UCSD-AML1 (cell line): ENCODE measurements at regions not wholly inside any gene's neighbourhood (a gene's known extent, or its start where the extent isn't known, plus 50 kb on each side); places are given as distances from the start of the nearest gene placed in this dataset.

Experiments
- DNase-seq: peaks from one replicate; lab custom pipeline; 2025; ENCODE audit not compliant: unreplicated experiment; lab: John Stamatoyannopoulos, UW

DNA sequence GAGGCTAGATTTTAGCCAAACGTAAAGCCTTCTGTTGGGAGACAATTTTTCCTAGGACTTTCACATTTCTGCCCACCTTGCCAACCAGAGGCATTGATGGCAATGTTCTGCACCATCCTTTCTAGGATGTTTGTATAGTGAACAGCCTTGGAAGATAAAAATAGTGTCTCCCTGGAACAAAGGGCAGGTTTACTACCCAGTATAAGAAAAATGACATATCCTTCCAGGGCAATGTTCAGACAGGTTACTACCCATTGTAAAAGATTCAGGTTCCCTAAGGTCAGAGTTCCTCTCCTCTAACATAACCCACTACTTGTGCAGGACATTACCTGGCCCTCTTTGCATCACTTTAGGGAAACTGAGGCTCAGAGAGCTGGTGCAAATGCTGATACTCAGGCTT lies 248.2 kb upstream of the VEPH1 start:
- no peak for DNase-seq

DNA sequence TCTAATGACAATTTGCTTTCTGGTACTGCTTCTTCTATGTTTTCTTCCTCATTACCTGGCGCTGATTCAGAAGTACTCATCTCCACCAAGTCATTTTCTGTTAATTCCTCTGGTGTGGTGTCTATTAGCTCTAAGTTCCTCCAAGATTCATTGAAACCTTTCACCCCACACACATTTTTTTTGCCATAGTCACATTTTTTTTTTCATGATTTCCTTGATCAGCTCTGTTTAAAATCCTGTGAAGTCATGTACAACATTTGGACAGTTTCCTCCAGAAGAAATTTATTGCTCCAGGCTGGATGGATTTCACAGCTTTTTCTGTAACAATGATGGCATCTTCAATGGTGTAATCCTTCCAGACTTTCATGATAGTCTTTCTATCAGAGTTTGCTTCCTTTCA lies 243.2 kb upstream of the VEPH1 start:
- DNase-seq: no peak

DNA sequence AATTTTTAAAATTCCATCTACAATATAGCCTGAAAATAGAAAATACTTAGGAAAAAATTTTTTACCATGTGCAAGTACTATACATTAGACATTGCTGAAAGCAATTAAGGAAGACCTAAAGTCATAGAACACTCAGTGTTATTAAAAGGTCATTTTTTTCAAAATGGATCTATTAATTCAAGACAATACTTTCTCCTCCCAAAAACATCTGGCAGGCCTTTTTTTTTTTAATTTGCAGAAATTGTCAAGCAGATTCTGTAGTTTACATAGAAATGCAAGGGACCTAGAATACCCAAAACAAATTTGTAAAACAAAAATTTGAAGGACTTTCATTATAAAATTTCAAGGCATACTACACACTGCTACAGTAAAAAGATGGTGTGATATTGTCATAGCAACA lies 238.4 kb upstream of the VEPH1 start:
- DNase-seq: no peak

DNA sequence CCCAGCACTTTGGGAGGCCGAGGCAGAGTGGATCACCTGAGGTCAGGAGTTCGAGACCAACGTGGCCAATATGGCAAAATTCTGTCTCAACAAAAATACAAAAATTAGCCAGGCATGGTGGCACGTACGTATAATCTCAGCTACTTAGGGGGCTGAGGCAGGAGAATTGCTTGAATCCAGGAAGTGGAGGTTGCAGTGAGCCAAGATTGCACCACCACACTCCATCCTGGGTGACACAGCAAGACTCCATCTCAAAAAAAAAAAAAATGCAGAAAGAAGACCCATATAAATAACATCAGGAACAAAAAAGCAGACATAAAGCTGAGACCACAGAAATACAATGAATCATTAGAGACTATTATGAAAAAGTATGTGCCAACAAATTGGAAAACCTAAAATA lies 235.2 kb upstream of the VEPH1 start:
- DNase-seq: no peak

DNA sequence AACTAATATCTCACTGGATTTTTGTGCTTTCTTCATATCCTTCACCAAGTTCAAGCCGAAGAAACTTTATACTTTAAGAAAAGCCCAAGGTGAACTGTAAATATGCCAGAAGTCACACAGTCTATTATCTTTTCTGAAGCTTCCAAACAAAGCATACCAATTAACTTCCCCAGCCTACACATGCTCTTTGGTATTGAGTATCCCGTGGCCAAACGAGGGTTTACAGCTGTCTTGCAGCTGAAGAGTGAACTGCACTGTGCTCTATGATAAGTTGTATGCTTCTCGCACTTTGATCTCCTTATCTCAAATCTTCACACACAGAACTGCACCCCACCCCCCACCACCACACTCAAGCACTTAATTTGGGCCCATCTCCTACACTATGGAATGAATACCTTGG lies 215.6 kb upstream of the VEPH1 start:
- DNase-seq: no peak

DNA sequence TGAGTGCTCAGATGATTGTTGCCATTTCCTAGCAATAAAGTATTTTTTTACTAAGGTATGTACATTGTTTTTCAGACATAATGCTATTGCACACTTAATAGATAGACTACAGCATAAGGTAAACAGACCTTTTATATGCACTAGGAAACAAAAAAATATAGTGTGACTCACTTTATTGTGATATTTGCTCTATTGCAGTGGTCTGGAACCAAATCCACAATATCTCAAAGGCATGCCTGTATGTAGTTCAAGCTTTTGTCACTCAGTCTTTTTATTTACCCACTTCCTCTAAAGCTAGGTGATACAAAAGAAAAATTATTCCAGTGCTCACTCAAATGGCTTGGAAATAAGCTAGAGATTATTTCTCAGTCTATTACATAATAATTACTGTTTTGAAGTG lies 209.9 kb upstream of the VEPH1 start:
- DNase-seq: no peak

DNA sequence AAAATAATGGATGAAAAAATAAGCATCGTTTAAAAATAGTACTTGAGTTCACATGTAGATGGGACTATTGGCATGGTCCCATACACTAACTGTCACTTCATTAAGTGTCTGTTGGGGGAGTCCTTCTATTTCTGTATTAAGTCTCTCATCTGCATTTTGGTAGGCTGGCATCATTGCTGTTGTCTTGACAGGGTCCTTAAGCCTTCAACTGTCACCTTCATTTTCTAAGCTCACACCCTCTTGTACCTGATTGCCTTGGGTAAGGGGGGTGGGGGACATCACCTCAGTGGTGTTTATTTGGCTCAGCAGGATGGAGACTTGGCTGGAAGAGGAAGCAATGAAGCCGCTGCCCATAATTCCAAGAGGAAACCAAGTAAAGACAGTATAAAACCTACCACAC lies 202.0 kb upstream of the VEPH1 start:
- no peak for DNase-seq

DNA sequence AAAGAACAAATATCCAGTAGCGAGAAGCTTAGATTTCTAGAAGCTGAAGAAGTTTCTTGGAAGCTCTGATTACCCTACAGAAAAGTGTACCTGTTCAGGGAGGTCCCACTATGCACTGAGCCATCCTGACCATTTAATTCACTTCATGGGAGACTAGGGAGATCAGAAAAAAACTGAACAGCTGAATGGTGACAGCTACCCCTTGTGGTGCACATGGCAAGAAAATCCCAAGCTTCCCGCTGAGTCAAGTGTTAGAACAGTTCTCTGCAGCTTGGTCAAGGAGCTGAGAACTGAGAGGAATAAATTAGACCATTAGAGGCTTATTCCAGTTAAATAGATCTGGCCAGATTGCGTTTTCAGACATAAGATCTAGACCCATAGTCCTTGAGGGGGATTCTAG lies 197.2 kb upstream of the VEPH1 start:
- DNase-seq: no peak

DNA sequence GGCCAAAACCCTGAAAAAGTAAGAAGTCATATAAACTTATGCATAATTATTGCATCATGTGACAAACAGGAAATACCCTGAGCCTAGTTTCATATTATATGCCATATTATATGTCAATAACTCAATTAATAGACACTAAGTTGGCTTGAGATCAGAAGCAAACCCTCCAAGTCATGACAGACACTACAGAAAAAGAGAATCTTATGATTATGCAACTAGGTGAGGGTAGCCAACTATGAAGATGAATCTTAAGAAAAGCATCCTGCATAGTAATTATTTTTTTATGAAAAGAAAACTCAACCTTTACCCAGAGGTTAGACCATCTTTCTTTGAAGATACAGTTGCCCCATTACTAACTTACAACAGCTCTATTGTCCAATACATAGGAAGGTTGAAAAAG lies 192.4 kb upstream of the VEPH1 start:
- no peak for DNase-seq

DNA sequence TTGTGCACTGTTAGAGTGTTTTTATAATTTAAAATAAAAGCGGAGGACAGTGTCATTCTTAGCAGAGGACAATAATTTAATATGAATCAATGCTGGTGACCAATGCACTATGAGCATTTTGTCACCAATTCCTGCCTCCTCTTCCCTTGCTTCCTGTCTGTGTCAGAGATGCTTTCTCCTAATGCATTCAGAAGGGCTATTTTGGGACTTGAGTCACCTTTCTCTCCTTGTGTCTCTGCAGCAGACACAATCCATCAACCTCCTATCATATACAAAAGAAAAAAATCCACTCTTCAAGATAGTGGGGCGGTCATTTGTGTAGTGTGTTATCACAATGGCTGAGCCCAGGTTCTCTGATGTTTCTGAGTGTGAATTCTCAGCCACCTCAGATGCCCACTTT lies 191.9 kb upstream of the VEPH1 start:
- DNase-seq: no peak

DNA sequence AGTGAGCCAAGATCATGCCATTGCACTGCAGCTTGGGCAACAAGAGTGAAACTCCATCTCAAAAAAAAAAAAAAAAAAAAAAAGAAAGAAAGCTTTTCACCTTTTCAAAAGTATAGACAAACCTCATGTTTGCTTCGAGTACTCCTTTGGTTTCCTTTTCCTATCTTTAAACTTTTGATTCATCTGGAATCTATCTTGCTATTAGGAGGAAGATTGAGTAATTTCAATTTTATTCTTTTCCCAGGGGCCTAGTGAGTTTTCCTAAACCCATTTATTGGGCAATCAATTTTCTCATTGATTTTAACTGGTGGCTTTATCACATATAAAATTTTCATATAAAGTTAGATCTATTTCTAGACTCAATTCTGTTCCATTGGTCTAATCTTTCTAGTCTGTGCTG lies 190.5 kb upstream of the VEPH1 start:
- DNase-seq: no peak

DNA sequence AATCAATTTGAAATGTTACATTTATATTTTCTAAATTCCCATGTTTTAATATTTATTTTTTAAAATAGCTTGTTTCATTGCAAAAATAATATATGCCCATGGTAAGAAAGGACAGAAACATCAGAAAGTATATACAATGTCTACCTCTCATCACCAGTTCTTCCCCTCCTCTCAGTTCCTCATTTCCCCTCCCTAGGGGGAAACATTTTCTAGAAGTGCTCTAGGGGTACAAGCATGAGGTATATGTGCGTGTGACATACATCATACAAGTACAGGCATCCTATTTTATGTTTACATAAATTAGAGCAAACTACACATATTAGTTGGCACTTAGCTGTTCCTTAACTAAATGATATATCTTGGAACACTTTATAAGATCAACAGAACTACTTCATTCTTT lies 189.3 kb upstream of the VEPH1 start:
- DNase-seq: no peak

DNA sequence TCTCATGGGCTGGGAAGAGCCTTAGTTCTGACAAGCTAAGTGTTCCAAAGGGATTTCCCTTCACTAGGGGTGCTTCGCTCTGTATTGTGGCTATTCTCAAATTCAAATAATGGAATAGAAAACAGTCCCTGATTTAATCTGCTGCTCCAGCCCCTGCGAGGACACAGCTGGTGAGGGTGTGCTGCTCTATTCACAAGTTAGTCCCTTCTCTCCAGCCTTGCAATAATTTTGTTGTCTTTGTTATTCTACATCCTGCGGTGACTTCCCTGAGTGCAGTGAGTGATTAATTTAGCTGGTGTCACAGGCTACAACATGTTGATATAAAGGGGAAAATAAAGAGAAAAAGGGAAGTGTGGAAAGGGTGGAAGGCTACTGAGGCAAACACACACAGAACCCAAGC lies 180.5 kb upstream of the VEPH1 start:
- DNase-seq: no peak

DNA sequence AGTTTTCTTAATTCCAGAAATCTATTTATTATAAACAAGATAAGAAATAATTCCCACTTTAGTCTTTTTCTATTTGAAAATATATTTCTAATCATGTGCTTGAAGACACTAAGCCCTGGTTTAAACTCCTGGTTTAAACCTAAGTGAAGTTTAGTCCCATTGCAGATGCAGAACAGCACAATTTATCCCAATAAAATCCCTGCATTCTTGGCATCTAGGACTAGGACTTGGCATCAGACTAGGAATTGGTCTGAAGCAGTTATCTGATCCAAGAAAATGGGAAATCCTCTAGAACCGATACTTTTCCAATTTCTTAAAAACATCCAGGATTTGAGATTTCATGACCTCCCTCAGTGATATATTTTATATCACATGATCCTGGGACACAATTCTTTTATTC lies 168.8 kb upstream of the VEPH1 start:
- no peak for DNase-seq

DNA sequence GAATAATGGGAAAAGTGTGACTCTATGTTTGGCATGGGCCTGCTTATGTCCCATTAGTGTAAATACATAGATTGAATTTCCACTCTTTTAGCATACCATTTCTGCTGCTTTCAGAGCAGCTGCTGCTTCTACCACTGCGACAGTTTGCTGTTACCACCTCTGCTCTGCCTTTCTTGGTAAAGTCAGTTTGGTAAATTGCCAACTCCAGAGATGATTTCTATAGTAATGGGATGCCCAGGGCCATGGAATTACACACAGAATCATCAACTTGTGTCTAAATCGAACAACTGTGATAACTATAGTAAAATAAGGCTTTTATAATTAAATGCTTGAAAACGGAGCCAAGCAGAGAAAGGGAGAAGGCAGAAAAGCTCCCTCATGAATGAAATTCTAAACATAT lies 168.4 kb upstream of the VEPH1 start:
- no peak for DNase-seq

DNA sequence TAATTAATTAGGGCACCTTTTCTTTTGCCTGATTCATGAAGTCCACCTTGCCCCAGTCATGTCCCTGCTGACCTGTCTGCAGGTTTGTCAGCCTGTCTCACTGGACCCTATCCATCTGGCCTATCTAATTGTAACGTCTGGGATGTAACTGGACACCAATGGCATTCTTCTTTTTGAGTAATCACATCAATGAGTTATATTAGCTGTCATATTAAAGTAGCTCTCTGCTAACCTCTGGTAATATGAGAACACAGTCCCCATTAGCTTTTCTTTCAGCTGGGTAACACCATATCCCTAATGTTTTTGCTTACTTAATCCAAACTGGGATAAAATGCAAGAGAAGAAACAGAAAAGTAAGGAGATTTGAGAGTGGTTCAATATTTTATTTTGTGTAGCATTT lies 166.2 kb upstream of the VEPH1 start:
- DNase-seq: no peak

DNA sequence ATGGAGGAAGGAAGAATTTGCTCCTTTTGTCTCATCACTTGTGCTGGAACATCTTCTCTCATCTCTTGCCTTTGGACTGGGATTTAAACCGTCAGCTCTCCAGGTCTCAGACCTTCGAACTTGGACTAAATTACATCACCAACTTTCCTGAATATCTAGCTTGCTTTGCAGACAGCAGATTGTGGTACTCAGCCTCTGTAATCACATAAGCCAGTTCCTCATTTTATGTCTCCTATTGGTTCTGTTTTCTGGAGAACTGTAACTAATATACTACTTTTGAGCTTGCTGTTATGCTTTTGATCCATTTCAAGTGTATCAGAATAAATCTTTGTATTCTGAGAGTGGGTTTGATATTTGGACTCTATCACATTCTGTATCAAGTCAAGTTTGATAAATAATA lies 164.3 kb upstream of the VEPH1 start:
- DNase-seq: no peak

DNA sequence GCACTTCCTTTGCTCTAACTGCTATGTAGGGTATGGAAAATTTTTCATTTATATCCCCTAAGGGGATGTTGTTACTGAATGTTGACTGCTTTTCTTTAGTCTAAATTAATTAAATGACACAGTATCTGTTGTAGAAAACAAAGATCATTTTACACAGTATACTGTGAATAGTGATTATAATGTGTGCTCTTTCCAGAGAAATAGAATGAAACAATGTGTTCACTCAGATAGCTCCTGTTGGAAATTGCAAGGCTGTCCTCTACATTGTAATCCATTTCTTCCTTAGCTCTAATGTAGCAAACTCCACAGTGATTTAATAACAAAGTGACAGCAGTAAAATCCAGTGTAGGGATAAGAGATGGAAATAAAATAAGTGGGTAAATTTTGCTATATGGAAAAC lies 159.0 kb upstream of the VEPH1 start:
- no peak for DNase-seq

DNA sequence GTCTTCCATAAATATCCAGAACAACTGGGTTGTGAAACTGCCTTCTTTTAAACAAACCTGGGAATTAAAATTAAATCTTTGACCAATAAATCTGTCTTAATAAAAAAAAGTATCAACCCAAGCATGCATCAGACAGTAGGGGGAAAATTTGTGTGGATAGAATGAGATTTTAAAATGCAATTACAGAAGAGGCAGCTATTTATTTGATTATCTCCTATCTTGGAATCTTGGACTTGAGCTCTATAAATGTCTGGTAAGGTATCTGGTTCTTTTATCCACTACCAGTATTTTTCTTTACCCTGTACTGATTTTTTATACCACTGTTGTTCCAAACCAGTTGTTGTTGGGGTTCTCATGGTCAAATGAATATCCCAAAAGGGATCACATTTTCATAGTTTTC lies 157.6 kb upstream of the VEPH1 start:
- DNase-seq: no peak

DNA sequence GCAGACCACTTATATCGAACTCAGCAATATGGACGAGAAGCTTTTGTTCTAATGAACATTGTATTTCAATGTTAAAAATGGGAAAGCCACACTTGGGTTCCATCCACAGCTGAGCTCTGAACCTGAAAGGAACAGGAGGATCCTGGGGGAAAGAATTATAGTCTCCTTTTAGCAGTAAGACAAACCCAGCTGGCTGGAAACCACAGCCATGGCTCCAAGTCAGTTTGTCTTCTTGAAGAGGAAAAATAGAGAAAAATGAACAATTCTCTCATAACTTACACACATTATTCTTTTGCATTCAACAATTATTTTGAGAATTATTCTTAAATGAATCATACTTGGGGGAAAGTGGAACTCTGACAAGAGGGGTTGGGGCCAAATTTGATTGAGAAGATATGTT lies 149.2 kb upstream of the VEPH1 start:
- no peak for DNase-seq

DNA sequence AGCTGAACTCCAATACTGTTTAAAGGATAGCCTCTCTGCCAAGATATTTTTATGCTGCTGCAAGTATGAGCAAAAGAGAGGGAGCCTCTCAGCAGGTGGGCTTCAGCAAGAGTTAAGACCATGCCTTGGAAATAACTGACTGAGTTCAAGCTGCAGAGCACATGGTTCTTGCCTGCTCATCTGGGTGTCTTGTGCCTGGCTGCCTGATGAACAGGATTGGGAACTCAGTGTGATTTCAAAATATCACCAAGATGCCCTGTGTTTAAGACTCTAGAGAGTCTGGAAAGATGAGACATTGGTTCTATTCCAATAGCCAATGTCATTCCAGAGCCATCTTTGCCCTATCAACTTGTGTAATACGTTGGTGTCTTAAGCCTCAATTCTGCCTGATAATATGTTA lies 147.5 kb upstream of the VEPH1 start:
- no peak for DNase-seq

DNA sequence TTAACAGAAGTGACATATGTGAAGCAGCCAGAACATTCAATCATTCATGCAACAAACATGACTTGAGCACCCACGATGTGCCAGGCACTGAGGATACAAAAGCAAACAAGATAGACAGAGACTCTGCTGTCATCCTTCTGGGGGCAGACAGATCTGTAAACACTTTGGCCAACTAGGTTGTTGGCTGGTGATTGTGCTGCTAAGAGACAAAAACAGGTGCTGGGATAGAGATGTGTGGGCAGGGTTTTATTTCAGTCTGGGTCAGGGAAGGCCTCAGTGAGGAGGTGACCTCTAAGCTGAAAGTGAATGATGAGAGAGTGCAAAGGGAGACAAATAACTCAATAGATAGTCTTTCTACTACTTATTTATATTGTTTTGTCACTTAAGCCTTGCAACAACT lies 147.0 kb upstream of the VEPH1 start:
- DNase-seq: no peak

DNA sequence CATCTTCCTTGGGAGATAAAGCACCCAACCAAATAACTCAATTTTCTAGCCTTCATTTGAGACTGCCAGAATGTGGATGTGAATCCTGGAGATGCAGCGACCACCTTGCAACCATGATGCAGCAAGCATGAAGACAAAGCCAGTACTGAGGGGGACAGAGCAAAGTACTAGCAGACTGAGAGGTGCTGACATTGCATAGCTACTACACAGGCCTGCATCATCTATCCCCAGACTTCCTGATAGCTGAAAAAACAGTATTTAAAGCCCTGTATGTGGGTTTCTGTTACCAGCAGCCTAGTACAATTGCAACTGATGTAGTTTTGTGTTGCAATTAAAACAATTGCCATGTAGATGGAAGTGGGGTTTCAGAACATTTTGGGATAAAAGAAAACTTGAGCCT lies 146.3 kb upstream of the VEPH1 start:
- no peak for DNase-seq

DNA sequence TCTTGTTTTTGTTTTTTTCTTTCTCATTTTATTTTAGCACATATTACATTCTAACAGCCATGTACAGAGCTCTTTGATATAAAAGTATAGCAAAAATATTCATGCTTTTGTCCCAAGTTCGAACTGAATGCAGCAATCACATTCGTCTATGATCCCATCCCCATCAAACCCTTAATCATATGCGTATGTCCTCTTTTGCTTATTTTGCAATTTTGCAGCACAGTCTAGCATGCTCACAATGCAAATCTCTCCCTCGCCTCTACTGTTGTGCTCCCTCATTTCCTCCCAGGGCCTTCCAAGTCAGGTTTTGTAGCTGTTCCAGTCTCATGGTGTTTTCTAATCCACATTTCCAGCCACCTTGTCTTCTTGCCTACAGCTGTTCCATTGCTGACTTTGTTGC lies 144.6 kb upstream of the VEPH1 start:
- no peak for DNase-seq
